Subcutaneous abdominal adipose tissue (tissue), 5 donors: ENCODE measurements at regions not wholly inside any gene's neighbourhood (a gene's known extent, or its start where the extent isn't known, plus 50 kb on each side); places are given as distances from the start of the nearest gene placed in this dataset.

ENCODE experiments used
- H3K27ac ChIP-seq: one replicate; pipeline ENCODE4 v1.7.0; 2013; ENCODE audit warnings: low read depth, mild to moderate bottlenecking, inconsistent platforms, low read length, moderate library complexity
- H3K27me3 ChIP-seq, 5 donors: one replicate each; pipeline ENCODE4 v1.7.0; 2013; ENCODE audit warnings: low read length in 5 of 5, inconsistent platforms in 1 of 5; ENCODE audit not compliant: control insufficient read depth in 5 of 5, insufficient read depth in 4 of 5
- H3K36me3 ChIP-seq, 5 donors: one replicate each; pipeline ENCODE4 v1.7.0; 2013; ENCODE audit warnings: low read length in 5 of 5; ENCODE audit not compliant: control insufficient read depth in 5 of 5, insufficient read depth in 5 of 5
- H3K4me1 ChIP-seq, 5 donors: one replicate each; pipeline ENCODE4 v1.7.0; 2013; ENCODE audit warnings: low read length in 5 of 5, mild to moderate bottlenecking in 3 of 5, moderate library complexity in 1 of 5; ENCODE audit not compliant: control insufficient read depth in 5 of 5, insufficient read depth in 5 of 5
- H3K4me3 ChIP-seq, 5 donors: one replicate each; pipeline ENCODE4 v1.7.0; 2013; ENCODE audit warnings: low read length in 5 of 5, low read depth in 1 of 5
- H3K9ac ChIP-seq, 5 donors: one replicate each; pipeline ENCODE4 v1.7.0; 2013; ENCODE audit warnings: low read length in 5 of 5, mild to moderate bottlenecking in 4 of 5, moderate library complexity in 3 of 5
- H3K9me3 ChIP-seq, 5 donors: one replicate each; pipeline ENCODE4 v1.7.0; 2013; ENCODE audit warnings: low read length in 5 of 5; ENCODE audit not compliant: control insufficient read depth in 5 of 5
- donor health status: healthy.
- donor health status: healthy.
- donor health status: healthy.
- donor health status: healthy.
- donor health status: healthy.

- no peaks in the 10 kb centered on the region for H3K27me3 ChIP-seq
- H3K4me1 ChIP-seq = no peaks in the 10 kb centered on the region
Measured at GRCh38 chr14:65198346-65198745, 96.0 kb upstream of the MAX start.

GRCh38 chr14:65200454-65200853 is 98.1 kb upstream of the MAX start:
- Histone ChIP-seq H3K9me3 (peaks cover 0 to 4% (median 0%) of the 10 kb centered on the region in 5 donors), H3K9ac (no peak overlapping the region), H3K4me1 (peaks cover 0 to 13% (median under 1%) of the 10 kb centered on the region in 5 donors), H3K27me3 (no peaks in the 10 kb centered on the region), H3K4me3 (no peak overlapping the region), H3K27ac (no peak overlapping the region), H3K36me3 (no peaks in the 10 kb centered on the region)

More at GRCh38 chr14:65198346-65198745, 96.0 kb upstream of the MAX start:
- Histone ChIP-seq H3K4me3 (no peak overlapping the region), H3K36me3 (no peaks in the 10 kb centered on the region), H3K9ac (no peak overlapping the region), H3K9me3 (peaks cover 0 to 4% (median 0%) of the 10 kb centered on the region in 5 donors), H3K27ac (no peak overlapping the region)

GRCh38 chr14:65203574-65203973 is 101.3 kb upstream of the MAX start:
- Histone ChIP-seq H3K36me3 (no peaks in the 10 kb centered on the region), H3K9ac (no peak overlapping the region), H3K4me3 (no peak overlapping the region), H3K9me3 (peaks cover 0 to 4% (median 0%) of the 10 kb centered on the region in 5 donors), H3K27ac (no peak overlapping the region), H3K4me1 (peaks cover 0 to 21% (median 8%) of the 10 kb centered on the region in 5 donors), H3K27me3 (no peaks in the 10 kb centered on the region)

- no peak overlapping the region for H3K27ac ChIP-seq
- H3K9ac ChIP-seq = no peak overlapping the region
- peaks cover 0 to 4% (median 0%) of the 10 kb centered on the region in 5 donors for H3K9me3 ChIP-seq
- no peak overlapping the region for H3K4me3 ChIP-seq
- no peaks in the 10 kb centered on the region for H3K27me3 ChIP-seq
- no peaks in the 10 kb centered on the region for H3K36me3 ChIP-seq
- H3K4me1 ChIP-seq = peaks cover 0 to 23% (median 8%) of the 10 kb centered on the region in 5 donors
Measured at GRCh38 chr14:65204056-65204455, 101.7 kb upstream of the MAX start.

- Histone ChIP-seq H3K9ac (no peak overlapping the region), H3K27me3 (no peaks in the 10 kb centered on the region), H3K4me3 (no peak overlapping the region), H3K9me3 (peaks cover 0 to 4% (median 0%) of the 10 kb centered on the region in 5 donors), H3K27ac (no peak overlapping the region), H3K4me1 (peaks cover 0 to 23% (median 8%) of the 10 kb centered on the region in 5 donors), H3K36me3 (no peaks in the 10 kb centered on the region)
Measured at GRCh38 chr14:65206078-65206447, 103.7 kb upstream of the MAX start.

GRCh38 chr14:65206448-65207096 is 104.3 kb upstream of the MAX start:
- H3K27me3 ChIP-seq = no peaks in the 10 kb centered on the region
- no peak overlapping the region for H3K27ac ChIP-seq
- no peak overlapping the region for H3K9ac ChIP-seq
- H3K36me3 ChIP-seq = no peaks in the 10 kb centered on the region
- peaks cover 0 to 4% (median 0%) of the 10 kb centered on the region in 5 donors for H3K9me3 ChIP-seq
- no peak overlapping the region for H3K4me3 ChIP-seq
- peaks cover 0 to 23% (median 8%) of the 10 kb centered on the region in 5 donors for H3K4me1 ChIP-seq

GRCh38 chr14:65208548-65208947 is 106.2 kb upstream of the MAX start:
- Histone ChIP-seq H3K4me1 (peaks cover 0 to 23% (median 8%) of the 10 kb centered on the region in 5 donors), H3K36me3 (no peaks in the 10 kb centered on the region), H3K4me3 (no peak overlapping the region), H3K9me3 (no peaks in the 10 kb centered on the region), H3K27me3 (no peaks in the 10 kb centered on the region), H3K27ac (no peak overlapping the region), H3K9ac (no peak overlapping the region)

- H3K27me3 ChIP-seq = no peaks in the 10 kb centered on the region
- no peak overlapping the region for H3K4me3 ChIP-seq
- H3K9me3 ChIP-seq = no peaks in the 10 kb centered on the region
- H3K4me1 ChIP-seq = peaks cover 0 to 23% (median 3%) of the 10 kb centered on the region in 5 donors
- no peak overlapping the region for H3K27ac ChIP-seq
- H3K9ac ChIP-seq = no peak overlapping the region
- H3K36me3 ChIP-seq = no peaks in the 10 kb centered on the region
Measured at GRCh38 chr14:65210118-65210821, 108.0 kb upstream of the MAX start.

- Histone ChIP-seq H3K27me3 (no peaks in the 10 kb centered on the region), H3K27ac (no peak overlapping the region), H3K9ac (no peak overlapping the region), H3K4me3 (no peak overlapping the region), H3K36me3 (no peaks in the 10 kb centered on the region), H3K9me3 (no peaks in the 10 kb centered on the region), H3K4me1 (peaks cover 0 to 19% (median 0%) of the 10 kb centered on the region in 5 donors)
Measured at GRCh38 chr14:65210822-65211182, 108.5 kb upstream of the MAX start.

- Histone ChIP-seq H3K27me3 (no peaks in the 10 kb centered on the region), H3K4me1 (peaks cover 0 to 16% (median 0%) of the 10 kb centered on the region in 5 donors), H3K4me3 (no peak overlapping the region), H3K27ac (no peak overlapping the region), H3K9me3 (no peaks in the 10 kb centered on the region), H3K9ac (no peak overlapping the region), H3K36me3 (no peaks in the 10 kb centered on the region)
Measured at GRCh38 chr14:65211341-65211987, 109.1 kb upstream of the MAX start.
